GM12801 (cell line): ENCODE measurements at regions not wholly inside any gene's neighbourhood (a gene's known extent, or its start where the extent isn't known, plus 50 kb on each side); places are given as distances from the start of the nearest gene placed in this dataset.

Experiments
- CTCF ChIP-seq: IDR thresholded peaks from one replicate; pipeline ENCODE4 v1.5.1; 2011; ENCODE audit warnings: control low read depth; ENCODE audit not compliant: insufficient read length; ENCODE audit errors: extremely low read depth

GRCh38 chr17:33352526-33352925, 59.4 kb upstream of the ASIC2 start:
- TF ChIP-seq CTCF, result no peak

GRCh38 chr17:33356266-33356665, 63.2 kb upstream of the ASIC2 start:
- TF ChIP-seq CTCF, result no peak

GRCh38 chr17:33363475-33363874, 70.4 kb upstream of the ASIC2 start:
- no peak for TF ChIP-seq CTCF

- TF ChIP-seq CTCF, result no peak
These were observed 73.9 kb upstream of the ASIC2 start for GRCh38 chr17:33366960-33367359.

GRCh38 chr17:33369149-33369548, 76.1 kb upstream of the ASIC2 start:
- TF ChIP-seq CTCF, result no peak

GRCh38 chr17:33369876-33370275, 76.8 kb upstream of the ASIC2 start:
- no peak for TF ChIP-seq CTCF

GRCh38 chr17:33370401-33370800, 77.3 kb upstream of the ASIC2 start:
- TF ChIP-seq CTCF, result no peak

GRCh38 chr17:33371377-33371776, 78.3 kb upstream of the ASIC2 start:
- TF ChIP-seq CTCF, result no peak
